ENCODE measurements at regions not wholly inside any gene's neighbourhood (a gene's known extent, or its start where the extent isn't known, plus 50 kb on each side); places are given as distances from the start of the nearest gene placed in this dataset.
A peak's percentile ranks its signal among the peaks of the same experiment; 100 is the strongest.
"Not testable (repeated sequence)": the region's sequence is repeated elsewhere in the genome, so short reads cannot be mapped to it uniquely, and the experiment has no call there.

GRCh38 chr4:173696011-173696410 is 166.0 kb upstream of the HAND2 start:
- DNase-seq = no peak

GRCh38 chr4:173685831-173686210 is 155.8 kb upstream of the HAND2 start:
- peak; percentile 29 for DNase-seq

GRCh38 chr4:173685165-173685830 is 155.3 kb upstream of the HAND2 start:
- DNase-seq = no peak

- no peak for DNase-seq
Observed at GRCh38 chr4:173684223-173684622, 154.2 kb upstream of the HAND2 start.

GRCh38 chr4:173682609-173683008 is 152.6 kb upstream of the HAND2 start:
- DNase-seq = no peak

GRCh38 chr4:173680278-173680677 is 150.2 kb upstream of the HAND2 start:
- DNase-seq = no peak

- DNase-seq = no peak
Observed at GRCh38 chr4:173675446-173675845, 145.4 kb upstream of the HAND2 start.

- DNase-seq = no peak
Observed at GRCh38 chr4:173669460-173670179, 139.6 kb upstream of the HAND2 start.

GRCh38 chr4:173661001-173661400 is 131.0 kb upstream of the HAND2 start:
- no peak for DNase-seq

GRCh38 chr4:173656898-173657297 is 126.9 kb upstream of the HAND2 start:
- no peak for DNase-seq

- no peak for DNase-seq
Observed at GRCh38 chr4:173652283-173652931, 122.4 kb upstream of the HAND2 start.

- DNase-seq = no peak
Observed at GRCh38 chr4:173651651-173652282, 121.7 kb upstream of the HAND2 start.

GRCh38 chr4:173647902-173648301 is 117.9 kb upstream of the HAND2 start:
- DNase-seq = no peak

- no peak for DNase-seq
Observed at GRCh38 chr4:173642509-173642908, 112.5 kb upstream of the HAND2 start.

- DNase-seq = no peak
Observed at GRCh38 chr4:173635395-173635794, 105.4 kb upstream of the HAND2 start.

GRCh38 chr4:173626277-173626676 is 96.2 kb upstream of the HAND2 start:
- no peak for DNase-seq

- not testable (repeated sequence) for DNase-seq
Observed at GRCh38 chr4:173618648-173619047, 88.6 kb upstream of the HAND2 start.

- no peak for DNase-seq
Observed at GRCh38 chr4:173609158-173609557, 79.1 kb upstream of the HAND2 start.

- DNase-seq = not testable (repeated sequence)
Observed at GRCh38 chr4:173608632-173609031, 78.6 kb upstream of the HAND2 start.

- no peak for DNase-seq
Observed at GRCh38 chr4:173591760-173592159, 61.7 kb upstream of the HAND2 start.

GRCh38 chr4:173590697-173591096 is 60.7 kb upstream of the HAND2 start:
- no peak for DNase-seq

- DNase-seq = no peak
Observed at GRCh38 chr4:173585876-173586572, 56.0 kb upstream of the HAND2 start.

GRCh38 chr4:173584506-173584905 is 54.5 kb upstream of the HAND2 start:
- DNase-seq = no peak
